Hepatocyte (in vitro differentiated cells): ENCODE measurements at regions not wholly inside any gene's neighbourhood (a gene's known extent, or its start where the extent isn't known, plus 50 kb on each side); places are given as distances from the start of the nearest gene placed in this dataset.

Experiments
- CTCF ChIP-seq: fragments of 200-600 bp; sonication (generic); IDR thresholded peaks from 2 replicates; pipeline ENCODE4 v1.5.1; 2016; ENCODE audit warnings: antibody characterized with exemption, mild to moderate bottlenecking; ENCODE audit not compliant: poor library complexity
- EZH2phosphoT487 ChIP-seq: fragments of 200-600 bp; sonication (generic); IDR thresholded peaks from one replicate; pipeline ENCODE4 v1.6.1; 2018; ENCODE audit warnings: antibody characterized with exemption, mild to moderate bottlenecking, low read depth, moderate library complexity; ENCODE audit not compliant: unreplicated experiment, severe bottlenecking

DNA sequence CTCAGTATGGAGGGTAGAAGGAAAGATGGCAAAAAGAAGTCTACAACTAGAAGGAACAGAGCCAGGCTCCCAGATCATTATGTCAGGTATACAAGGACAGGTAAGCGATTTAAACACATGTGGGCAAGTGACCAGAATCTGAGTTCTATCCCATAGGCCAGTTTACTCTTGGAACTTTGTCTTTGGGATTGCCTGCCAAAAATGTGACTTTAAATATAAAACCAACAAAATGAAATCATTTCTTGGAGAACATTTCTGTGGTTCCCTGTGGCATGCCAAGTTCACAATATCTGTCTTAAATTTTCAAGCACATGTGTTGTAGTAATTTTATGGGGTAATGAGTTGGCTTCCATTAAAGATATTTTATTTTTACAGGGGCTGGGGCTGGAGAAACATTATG lies 141.0 kb downstream of the SLC17A6 start:
- TF ChIP-seq CTCF (no peak), EZH2phosphoT487 (no peak)
